ENCODE measurements at regions not wholly inside any gene's neighbourhood (a gene's known extent, or its start where the extent isn't known, plus 50 kb on each side); places are given as distances from the start of the nearest gene placed in this dataset.
A peak's percentile ranks its signal among the peaks of the same experiment; 100 is the strongest.

- intact Hi-C loops (cut with DNase I): no loop called here
- no peak for ATAC-seq
- no peak for DNase-seq
Observed at GRCh38 chr7:21184942-21185652, 242.8 kb upstream of the SP4 start.

- intact Hi-C loops (cut with DNase I): no loop called here
- DNase-seq (no peak), ATAC-seq (no peak)
Observed at GRCh38 chr7:21185653-21186265, 242.1 kb upstream of the SP4 start.

GRCh38 chr7:21191321-21192073 is 236.4 kb upstream of the SP4 start:
- no peak for ATAC-seq
- intact Hi-C loops (cut with DNase I): no loop called here
- DNase-seq: no peak

- DNase-seq (no peak), ATAC-seq (no peak)
- intact Hi-C loops (cut with DNase I): no loop called here
Observed at GRCh38 chr7:21192657-21193056, 235.2 kb upstream of the SP4 start.

- DNase-seq: no peak
- no peak for ATAC-seq
- intact Hi-C loops (cut with DNase I): no loop called here
Observed at GRCh38 chr7:21193895-21194294, 234.0 kb upstream of the SP4 start.

GRCh38 chr7:21194936-21195335 is 232.9 kb upstream of the SP4 start:
- intact Hi-C loops (cut with DNase I): no loop called here

GRCh38 chr7:21198921-21199320 is 229.0 kb upstream of the SP4 start:
- intact Hi-C loops (cut with DNase I): no loop called here
- ATAC-seq: no peak

More at GRCh38 chr7:21194936-21195335, 232.9 kb upstream of the SP4 start:
- no peak for DNase-seq
- ATAC-seq: no peak

GRCh38 chr7:21200503-21200902 is 227.4 kb upstream of the SP4 start:
- no peak for DNase-seq
- intact Hi-C loops (cut with DNase I): no loop called here
- no peak for ATAC-seq

More at GRCh38 chr7:21198921-21199320, 229.0 kb upstream of the SP4 start:
- no peak for DNase-seq

GRCh38 chr7:21214657-21215056 is 213.2 kb upstream of the SP4 start:
- intact Hi-C loops (cut with DNase I): no loop called here
- no peak for ATAC-seq
- no peak for DNase-seq

GRCh38 chr7:21215307-21215706 is 212.6 kb upstream of the SP4 start:
- ATAC-seq: no peak
- DNase-seq: no peak

GRCh38 chr7:21217365-21217764 is 210.5 kb upstream of the SP4 start:
- intact Hi-C loops (cut with DNase I): no loop called here
- DNase-seq (no peak), ATAC-seq (no peak)

More at GRCh38 chr7:21215307-21215706, 212.6 kb upstream of the SP4 start:
- intact Hi-C loops (cut with DNase I): no loop called here

GRCh38 chr7:21218155-21218554 is 209.7 kb upstream of the SP4 start:
- ATAC-seq: no peak
- no peak for DNase-seq
- intact Hi-C loops (cut with DNase I): no loop called here

GRCh38 chr7:21221130-21221529 is 206.8 kb upstream of the SP4 start:
- intact Hi-C loops (cut with DNase I): no loop called here
- no peak for ATAC-seq
- DNase-seq: no peak

GRCh38 chr7:21238400-21239116 is 189.3 kb upstream of the SP4 start:
- intact Hi-C loops (cut with DNase I): no loop called here
- no peak for DNase-seq
- no peak for ATAC-seq

- intact Hi-C loops (cut with DNase I): no loop called here
- DNase-seq: no peak
- no peak for ATAC-seq
Observed at GRCh38 chr7:21243265-21243664, 184.6 kb upstream of the SP4 start.

GRCh38 chr7:21251151-21251800 is 176.6 kb upstream of the SP4 start:
- DNase-seq (no peak), ATAC-seq (no peak)
- intact Hi-C loops (cut with DNase I): loop anchor here (5.0 to 10.0 kb wide), 3 partner anchors 254 to 744 kb away; no protein-coding TSS in a partner anchor

GRCh38 chr7:21253740-21254687 is 173.9 kb upstream of the SP4 start:
- intact Hi-C loops (cut with DNase I): loop anchor here (5.0 to 10.0 kb wide), 3 partner anchors 251 to 741 kb away; no protein-coding TSS in a partner anchor
- peak; percentile 26 for DNase-seq
- ATAC-seq: peak; percentile 47 to 70

GRCh38 chr7:21256310-21256877 is 171.5 kb upstream of the SP4 start:
- intact Hi-C loops (cut with DNase I): loop anchor here (5.0 to 10.0 kb wide), 3 partner anchors 248 to 738 kb away; no protein-coding TSS in a partner anchor
- DNase-seq (no peak), ATAC-seq (no peak)
